ENCODE measurements at regions not wholly inside any gene's neighbourhood (a gene's known extent, or its start where the extent isn't known, plus 50 kb on each side); places are given as distances from the start of the nearest gene placed in this dataset.

DNA sequence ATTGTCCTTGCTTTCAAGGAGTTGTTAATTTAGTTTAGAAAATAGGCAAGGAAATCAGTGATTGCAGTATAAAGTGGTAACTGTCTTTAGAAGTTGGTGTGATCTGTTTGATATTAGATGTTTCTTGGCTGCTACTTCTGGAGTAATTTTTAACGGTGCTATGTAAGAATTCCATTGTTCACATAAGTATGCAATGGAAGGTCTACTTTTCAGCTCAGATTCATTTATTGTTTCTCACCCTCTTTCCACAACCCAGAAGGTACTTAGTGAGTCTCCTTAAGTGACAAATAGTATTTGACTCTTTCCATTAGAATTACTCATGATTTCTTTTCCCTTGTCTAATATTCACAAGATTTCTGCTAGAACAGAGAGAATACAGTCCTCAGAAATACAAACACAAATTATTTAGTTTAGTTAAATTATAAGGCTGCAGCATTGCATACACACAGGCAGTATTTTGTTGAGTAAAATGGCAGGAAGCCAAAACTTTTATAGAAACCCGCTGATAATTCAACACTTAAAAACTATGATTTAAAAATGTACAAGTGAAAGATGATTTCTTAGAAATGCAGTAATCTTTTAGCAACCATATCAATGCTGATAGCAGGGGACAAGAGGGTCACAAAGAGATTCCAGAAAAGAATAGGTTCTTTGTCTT, 554.3 kb downstream of the CD109 start:
- TF ChIP-seq, protein P1, sequence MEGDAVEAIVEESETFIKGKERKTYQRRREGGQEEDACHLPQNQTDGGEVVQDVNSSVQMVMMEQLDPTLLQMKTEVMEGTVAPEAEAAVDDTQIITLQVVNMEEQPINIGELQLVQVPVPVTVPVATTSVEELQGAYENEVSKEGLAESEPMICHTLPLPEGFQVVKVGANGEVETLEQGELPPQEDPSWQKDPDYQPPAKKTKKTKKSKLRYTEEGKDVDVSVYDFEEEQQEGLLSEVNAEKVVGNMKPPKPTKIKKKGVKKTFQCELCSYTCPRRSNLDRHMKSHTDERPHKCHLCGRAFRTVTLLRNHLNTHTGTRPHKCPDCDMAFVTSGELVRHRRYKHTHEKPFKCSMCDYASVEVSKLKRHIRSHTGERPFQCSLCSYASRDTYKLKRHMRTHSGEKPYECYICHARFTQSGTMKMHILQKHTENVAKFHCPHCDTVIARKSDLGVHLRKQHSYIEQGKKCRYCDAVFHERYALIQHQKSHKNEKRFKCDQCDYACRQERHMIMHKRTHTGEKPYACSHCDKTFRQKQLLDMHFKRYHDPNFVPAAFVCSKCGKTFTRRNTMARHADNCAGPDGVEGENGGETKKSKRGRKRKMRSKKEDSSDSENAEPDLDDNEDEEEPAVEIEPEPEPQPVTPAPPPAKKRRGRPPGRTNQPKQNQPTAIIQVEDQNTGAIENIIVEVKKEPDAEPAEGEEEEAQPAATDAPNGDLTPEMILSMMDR (IDR thresholded peaks at IDR 0.05) = no peak
- no peak for TF ChIP-seq POLR2AphosphoS5 (IDR thresholded peaks at IDR 0.05)
